Pancreas (tissue), 10 donors: ENCODE measurements at regions not wholly inside any gene's neighbourhood (a gene's known extent, or its start where the extent isn't known, plus 50 kb on each side); places are given as distances from the start of the nearest gene placed in this dataset.

Experiments used
- ATAC-seq, 4 donors: fragments of 200-7000 bp; cut with Tn5 transposase; one replicate each; pipeline versions ENCODE4 v1.8.0 to v1.9.1; 2020; ENCODE audit warnings: mild to moderate bottlenecking in 4 of 4, moderate library complexity in 4 of 4
- DNase-seq, 6 donors: peaks; one replicate each; pipeline ENCODE4 v3.0.0-alpha.2; 2020
- FAIRE-seq: peaks from 2 replicates; lab custom pipeline; 2012; peaks lifted over from hg19 to GRCh38; lab: Jason Lieb, UNC
- H3K27ac ChIP-seq, 4 donors: fragments of 200-600 bp; sonication (generic); 1 replicate in 3 of 4; 2 replicates in 1 of 4; pipeline versions ENCODE4 v1.5.0 to v1.8.0; 2020
- H3K27me3 ChIP-seq, 4 donors: fragments of 200-600 bp; one replicate each; pipeline ENCODE4 v1.8.0; 2021
- H3K36me3 ChIP-seq, 3 donors: fragments of 200-600 bp; sonication (generic) in 1 of 3; one replicate each; pipeline versions ENCODE4 v1.5.0 to v1.8.0; 2020 to 2021
- H3K4me1 ChIP-seq, 3 donors: fragments of 200-600 bp; one replicate each; pipeline ENCODE4 v1.8.0; 2021
- H3K4me3 ChIP-seq, 4 donors: fragments of 200-600 bp; sonication (generic) in 2 of 4; one replicate each; pipeline versions ENCODE4 v1.5.0 to v1.8.0; 2020 to 2021
- H3K9me3 ChIP-seq, 4 donors: fragments of 200-600 bp; one replicate each; pipeline ENCODE4 v1.8.0; 2021
- WGBS, 2 donors: extraction: QIAGEN DNeasy Blood & Tissue Kit; methylation state at CpG; one replicate each; pipeline ENCODE4 v1.1.7; 2013; 5-methylcytosine and 5-hydroxymethylcytosine counted together
- intact Hi-C, 3 donors: fragments of 100-400 bp; cut with DNase I; formaldehyde crosslinking; loops; one replicate each; pipeline versions ENCODE4 v1.11.1 to v1.14.2; 2022
- TF ChIP-seq, protein P1 (sequence below), 4 donors: fragments of 200-600 bp; sonication (generic) in 3 of 4; IDR thresholded peaks; one replicate each; pipeline versions ENCODE4 v1.5.0 to v1.8.0; 2021; ENCODE audit warnings: antibody characterized with exemption in 4 of 4
- donor health status: healthy with polysubstance abuse.
- donor health status: DM: no; HTN: no; CAD: no; lungs with moderate emphysema.
- donor health status: DM: no; HTN: no; CAD: no.
- donor health status: control.
- donor health status: control.
- donor health status: Bipolar disorder and iron deficiency.
- donor health status: DM: yes; HTN: yes; CAD: no.
- donor health status: DM: no; HTN: no; CAD: no.
- donor health status: DM: no; HTN: no; CAD: no.
- donor health status: DM: yes; HTN: yes; CAD: no.

DNA sequence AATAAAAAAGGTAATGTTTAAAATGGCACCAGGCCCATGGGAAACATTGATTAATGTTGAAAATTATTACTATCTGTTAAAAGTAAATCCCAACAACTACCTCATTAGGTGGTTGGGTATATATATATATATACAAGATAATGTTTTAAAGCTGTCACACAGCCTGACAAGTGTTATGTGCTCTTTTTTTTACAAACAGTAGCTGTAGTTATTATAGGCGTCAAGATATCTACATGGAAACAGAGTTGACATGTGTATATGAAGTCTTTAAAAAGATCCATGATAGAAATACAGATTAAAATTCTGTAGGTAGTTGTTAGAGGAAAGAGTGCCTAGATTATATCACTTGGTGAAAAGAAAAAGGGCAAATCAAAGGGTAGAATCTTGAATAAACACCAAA is 279.9 kb downstream of the SLITRK6 start:
- Histone ChIP-seq H3K36me3 (no peaks in the 10 kb centered on the region), H3K4me3 (no peak overlapping the region), H3K27ac (no peak overlapping the region), H3K27me3 (no peaks in the 10 kb centered on the region), H3K9me3 (no peaks in the 10 kb centered on the region), H3K4me1 (peaks cover 5 to 9% (median 7%) of the 10 kb centered on the region in 3 donors)
- DNase-seq (no peak), ATAC-seq (no peak), FAIRE-seq (no peak)
- WGBS, 2 donors, result 26 to 27% methylated on average over 1 of the region's 1 CpG
- TF ChIP-seq, protein P1, sequence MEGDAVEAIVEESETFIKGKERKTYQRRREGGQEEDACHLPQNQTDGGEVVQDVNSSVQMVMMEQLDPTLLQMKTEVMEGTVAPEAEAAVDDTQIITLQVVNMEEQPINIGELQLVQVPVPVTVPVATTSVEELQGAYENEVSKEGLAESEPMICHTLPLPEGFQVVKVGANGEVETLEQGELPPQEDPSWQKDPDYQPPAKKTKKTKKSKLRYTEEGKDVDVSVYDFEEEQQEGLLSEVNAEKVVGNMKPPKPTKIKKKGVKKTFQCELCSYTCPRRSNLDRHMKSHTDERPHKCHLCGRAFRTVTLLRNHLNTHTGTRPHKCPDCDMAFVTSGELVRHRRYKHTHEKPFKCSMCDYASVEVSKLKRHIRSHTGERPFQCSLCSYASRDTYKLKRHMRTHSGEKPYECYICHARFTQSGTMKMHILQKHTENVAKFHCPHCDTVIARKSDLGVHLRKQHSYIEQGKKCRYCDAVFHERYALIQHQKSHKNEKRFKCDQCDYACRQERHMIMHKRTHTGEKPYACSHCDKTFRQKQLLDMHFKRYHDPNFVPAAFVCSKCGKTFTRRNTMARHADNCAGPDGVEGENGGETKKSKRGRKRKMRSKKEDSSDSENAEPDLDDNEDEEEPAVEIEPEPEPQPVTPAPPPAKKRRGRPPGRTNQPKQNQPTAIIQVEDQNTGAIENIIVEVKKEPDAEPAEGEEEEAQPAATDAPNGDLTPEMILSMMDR (IDR thresholded peaks at IDR 0.05), result no peak
- intact Hi-C loops, result no loop called here

DNA sequence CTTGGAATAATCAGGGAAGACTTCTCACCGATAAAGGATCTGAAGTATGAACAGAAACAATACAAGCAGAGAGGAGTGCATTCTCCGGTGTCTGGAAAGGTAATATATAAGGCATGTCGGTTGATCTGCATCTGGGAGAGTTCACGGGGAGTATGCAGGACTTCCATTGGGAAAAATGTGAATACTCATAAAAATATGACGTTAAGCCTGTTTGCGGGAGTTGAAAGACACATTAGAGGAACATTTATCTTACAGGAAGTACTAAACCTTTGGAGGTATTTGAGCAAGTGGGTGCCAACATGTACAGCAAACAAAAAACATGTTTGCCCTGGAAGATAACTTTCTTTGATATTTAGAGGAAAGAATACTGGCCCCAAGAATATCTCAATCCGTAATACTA is 286.8 kb downstream of the SLITRK6 start:
- no peak for DNase-seq

DNA sequence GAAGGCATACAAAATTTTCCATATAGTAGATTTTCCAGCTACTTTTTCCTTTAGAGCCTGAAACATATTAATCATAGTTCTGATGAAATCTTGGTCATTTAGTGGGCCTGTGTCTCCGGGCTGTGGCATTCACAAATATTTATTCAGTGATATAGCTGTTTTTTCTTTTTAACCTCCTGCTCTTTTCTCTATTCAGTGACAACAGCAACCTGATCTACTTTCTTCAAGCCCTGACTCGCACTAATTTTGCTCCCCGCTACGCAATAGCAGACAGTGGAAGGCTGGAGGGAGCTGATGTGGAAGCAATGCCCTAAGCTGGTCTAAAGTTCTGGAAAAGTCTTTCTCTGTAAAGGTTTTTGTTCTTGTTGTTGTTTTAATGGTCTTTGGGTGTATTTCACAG is 289.7 kb downstream of the SLITRK6 start:
- Histone ChIP-seq H3K4me1 (peaks cover 0 to 14% (median 3%) of the 10 kb centered on the region in 3 donors), H3K9me3 (no peaks in the 10 kb centered on the region), H3K4me3 (no peak overlapping the region), H3K27ac (no peak overlapping the region), H3K36me3 (no peaks in the 10 kb centered on the region), H3K27me3 (no peaks in the 10 kb centered on the region)
- DNase-seq (no peak), ATAC-seq (peak in 3 of 4 donors; percentile 67 to 79 (median 74)), FAIRE-seq (no peak)
- intact Hi-C loops, result no loop called here
- WGBS, 2 donors, result 31 to 35% methylated on average over 4 of the region's 4 CpGs
- TF ChIP-seq, protein P1 (IDR thresholded peaks at IDR 0.05), result no peak

More for the DNA sequence above, 286.8 kb downstream of the SLITRK6 start:
- no peaks in the 10 kb centered on the region for H3K36me3 ChIP-seq
- H3K4me3 ChIP-seq, result no peak overlapping the region
- 13 to 14% methylated on average over 7 of the region's 7 CpGs for WGBS, 2 donors
- intact Hi-C loops, result no loop called here
- TF ChIP-seq, protein P1 (IDR thresholded peaks at IDR 0.05), result no peak
- H3K9me3 ChIP-seq, result no peaks in the 10 kb centered on the region
- peaks cover 0 to 14% (median 3%) of the 10 kb centered on the region in 3 donors for H3K4me1 ChIP-seq
- H3K27ac ChIP-seq, result no peak overlapping the region
- no peak for FAIRE-seq
- H3K27me3 ChIP-seq, result no peaks in the 10 kb centered on the region
- peak in 2 of 4 donors; percentile 57 to 73 for ATAC-seq

DNA sequence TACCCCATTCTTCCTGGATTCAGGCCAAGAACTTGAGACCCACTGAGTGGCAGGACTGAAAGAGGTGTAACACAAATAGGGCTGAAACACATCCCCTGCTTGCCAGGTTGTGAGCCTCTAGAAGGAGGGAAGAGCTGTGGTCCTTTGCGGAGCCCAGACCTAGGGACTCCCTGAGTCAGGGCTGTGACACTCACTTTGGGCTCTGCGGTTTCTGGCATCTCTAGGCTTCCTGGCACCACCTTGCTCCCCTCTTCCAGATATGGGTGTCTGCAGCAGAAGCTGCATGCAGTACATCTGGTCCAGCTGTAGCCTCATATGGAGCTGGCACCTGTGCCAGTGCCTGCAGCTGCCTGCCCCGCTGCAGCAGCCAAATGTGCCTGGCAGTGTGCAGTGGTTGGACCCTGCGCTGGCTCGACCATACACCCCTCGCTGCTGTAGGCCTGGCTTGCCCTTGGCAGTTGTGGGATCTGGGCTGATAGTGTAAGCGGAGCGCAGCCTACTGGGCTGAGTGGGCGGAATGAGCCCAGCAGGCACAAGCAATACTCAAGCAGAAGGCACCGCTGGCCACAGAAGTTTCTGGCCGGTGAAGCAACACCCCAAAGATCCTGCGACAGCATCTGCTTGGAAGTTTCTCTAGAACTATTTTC is 290.4 kb downstream of the SLITRK6 start:
- DNase-seq, result peak in 1 of 6 donors; percentile 31
- Histone ChIP-seq H3K36me3 (no peaks in the 10 kb centered on the region), H3K9me3 (no peaks in the 10 kb centered on the region), H3K4me1 (peaks cover 0 to 14% (median 3%) of the 10 kb centered on the region in 3 donors), H3K4me3 (no peak overlapping the region), H3K27ac (no peak overlapping the region), H3K27me3 (no peaks in the 10 kb centered on the region)
- TF ChIP-seq, protein P1 (IDR thresholded peaks at IDR 0.05), result no peak
- 76 to 80% methylated on average over 12 of the region's 12 CpGs for WGBS, 2 donors
- intact Hi-C loops, result no loop called here
- peak in 3 of 4 donors; percentile 47 to 52 (median 52) for ATAC-seq
- no peak for FAIRE-seq

DNA sequence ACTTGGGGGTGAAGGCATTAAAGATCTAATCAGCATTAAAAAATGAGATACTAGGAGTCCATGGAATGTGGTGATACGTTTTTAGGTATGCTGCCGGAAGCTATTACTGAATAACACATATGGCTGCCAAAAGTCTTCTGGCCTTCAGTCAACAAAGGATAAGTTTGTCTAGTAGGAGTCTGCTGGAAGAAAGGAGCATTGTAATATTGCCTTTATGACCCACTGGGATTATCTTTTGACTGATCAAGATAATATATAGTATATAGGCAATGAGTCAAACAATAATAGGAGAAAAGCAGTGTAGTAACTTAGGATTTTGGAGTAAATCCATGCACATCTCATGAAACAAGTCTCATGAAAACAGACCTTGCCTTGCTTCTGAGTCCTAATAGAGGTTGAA is 295.4 kb downstream of the SLITRK6 start:
- Histone ChIP-seq H3K36me3 (no peaks in the 10 kb centered on the region), H3K4me3 (no peak overlapping the region), H3K27me3 (no peaks in the 10 kb centered on the region), H3K27ac (no peak overlapping the region), H3K9me3 (no peaks in the 10 kb centered on the region), H3K4me1 (no peaks in the 10 kb centered on the region)
- intact Hi-C loops, result no loop called here
- peak in 1 of 4 donors; percentile 25 for ATAC-seq
- no peak for FAIRE-seq
- no peak for DNase-seq
- TF ChIP-seq, protein P1 (IDR thresholded peaks at IDR 0.05), result no peak
- 40 to 41% methylated on average over 2 of the region's 2 CpGs for WGBS, 2 donors
